ENCODE measurements at regions not wholly inside any gene's neighbourhood (a gene's known extent, or its start where the extent isn't known, plus 50 kb on each side); places are given as distances from the start of the nearest gene placed in this dataset.

DNA sequence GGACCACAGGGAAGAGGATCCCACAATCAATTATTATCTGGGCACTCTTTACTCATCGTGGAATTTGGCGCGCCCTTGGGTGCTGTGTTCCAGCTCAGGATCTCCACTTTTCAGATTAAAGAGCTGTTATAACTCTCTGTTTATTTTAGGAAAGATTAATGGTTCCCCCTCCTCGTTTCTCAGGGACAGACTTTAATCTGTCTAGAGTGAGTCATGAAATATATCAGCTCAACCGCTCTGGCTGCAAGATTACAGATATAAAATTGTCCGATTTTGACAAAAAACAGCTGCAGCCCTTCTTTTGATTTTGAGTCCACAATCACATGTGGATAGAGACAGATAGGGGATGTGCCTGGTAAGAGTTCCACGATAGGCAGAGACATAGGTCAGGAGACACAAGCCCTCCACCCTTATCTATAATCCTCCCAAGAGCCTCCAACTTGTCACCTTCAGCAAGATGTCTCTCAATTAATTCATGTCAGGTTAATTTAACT, 77.6 kb upstream of the ANKRD55 start:
- TF ChIP-seq, protein P1, sequence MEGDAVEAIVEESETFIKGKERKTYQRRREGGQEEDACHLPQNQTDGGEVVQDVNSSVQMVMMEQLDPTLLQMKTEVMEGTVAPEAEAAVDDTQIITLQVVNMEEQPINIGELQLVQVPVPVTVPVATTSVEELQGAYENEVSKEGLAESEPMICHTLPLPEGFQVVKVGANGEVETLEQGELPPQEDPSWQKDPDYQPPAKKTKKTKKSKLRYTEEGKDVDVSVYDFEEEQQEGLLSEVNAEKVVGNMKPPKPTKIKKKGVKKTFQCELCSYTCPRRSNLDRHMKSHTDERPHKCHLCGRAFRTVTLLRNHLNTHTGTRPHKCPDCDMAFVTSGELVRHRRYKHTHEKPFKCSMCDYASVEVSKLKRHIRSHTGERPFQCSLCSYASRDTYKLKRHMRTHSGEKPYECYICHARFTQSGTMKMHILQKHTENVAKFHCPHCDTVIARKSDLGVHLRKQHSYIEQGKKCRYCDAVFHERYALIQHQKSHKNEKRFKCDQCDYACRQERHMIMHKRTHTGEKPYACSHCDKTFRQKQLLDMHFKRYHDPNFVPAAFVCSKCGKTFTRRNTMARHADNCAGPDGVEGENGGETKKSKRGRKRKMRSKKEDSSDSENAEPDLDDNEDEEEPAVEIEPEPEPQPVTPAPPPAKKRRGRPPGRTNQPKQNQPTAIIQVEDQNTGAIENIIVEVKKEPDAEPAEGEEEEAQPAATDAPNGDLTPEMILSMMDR (IDR thresholded peaks at IDR 0.05): no peak
- no peak for TF ChIP-seq POLR2AphosphoS5 (IDR thresholded peaks at IDR 0.05)
- no peak for TF ChIP-seq POLR2A (IDR thresholded peaks at IDR 0.05)
- TF ChIP-seq EP300 (IDR thresholded peaks at IDR 0.05): no peak

Measured in upper lobe of left lung (tissue), 4 donors.